Activated CD8-positive, alpha-beta T cell treated with anti-CD3 and anti-CD28 coated beads for 36 hours (primary cell): ENCODE measurements at regions not wholly inside any gene's neighbourhood (a gene's known extent, or its start where the extent isn't known, plus 50 kb on each side); places are given as distances from the start of the nearest gene placed in this dataset.

ENCODE experiments used
- ATAC-seq: fragments of 200-7000 bp; cut with Tn5 transposase; one replicate; pipeline ENCODE4 v1.10.0; 2021; ENCODE audit warnings: mild to moderate bottlenecking, moderate library complexity
- CTCF ChIA-PET: fragments of 350-600 bp; sonication (Branson Sonifier 250); formaldehyde crosslinking; loops from one replicate; lab custom pipeline; 2021; ENCODE audit warnings: antibody characterized with exemption; lab: Charles Lee
- POLR2A ChIA-PET: fragments of 350-600 bp; sonication (Branson Sonifier 250); formaldehyde crosslinking; loops from one replicate; lab custom pipeline; 2021; ENCODE audit warnings: antibody characterized with exemption; lab: Charles Lee
- DNase-seq: peaks from one replicate; pipeline ENCODE4 v3.0.0-alpha.2; 2020
- H3K27ac Mint-ChIP-seq: one replicate; pipeline ENCODE4 v1.8.0; 2021; ENCODE audit warnings: mild to moderate bottlenecking, mixed read lengths
- H3K27me3 Mint-ChIP-seq: one replicate; pipeline ENCODE4 v1.8.0; 2021; ENCODE audit warnings: mixed read lengths
- H3K36me3 Mint-ChIP-seq: one replicate; pipeline ENCODE4 v1.8.0; 2021; ENCODE audit warnings: low read depth, mixed read lengths
- H3K4me1 Mint-ChIP-seq: one replicate; pipeline ENCODE4 v1.8.0; 2021; ENCODE audit warnings: low read depth, mixed read lengths
- H3K4me3 Mint-ChIP-seq: one replicate; pipeline ENCODE4 v1.8.0; 2021; ENCODE audit warnings: mild to moderate bottlenecking, moderate library complexity, mixed read lengths
- H3K9me3 Mint-ChIP-seq: one replicate; pipeline ENCODE4 v1.8.0; 2021; ENCODE audit warnings: mixed read lengths
- CTCF ChIP-seq: fragments of 200-600 bp; IDR thresholded peaks from one replicate; pipeline ENCODE4 v1.8.0; 2022; ENCODE audit warnings: antibody characterized with exemption, mild to moderate bottlenecking
- intact Hi-C: fragments of 100-400 bp; cut with micrococcal nuclease; formaldehyde crosslinking; loops from one replicate; pipeline ENCODE4 v1.10.0; 2022

GRCh38 chr9:86669422-86669821 is 277.9 kb downstream of the GAS1 start:
- Mint-ChIP-seq H3K27me3 (peaks cover 7% of the 10 kb centered on the region), H3K4me1 (no peaks in the 10 kb centered on the region), H3K36me3 (no peaks in the 10 kb centered on the region), H3K27ac (no peak overlapping the region), H3K4me3 (no peak overlapping the region), H3K9me3 (peaks cover 6% of the 10 kb centered on the region)
- ChIA-PET POLR2A (no interaction called here), CTCF (no interaction called here)
- TF ChIP-seq CTCF, result no peak
- intact Hi-C loops, result no loop called here
- ATAC-seq (no peak), DNase-seq (no peak)

GRCh38 chr9:86668488-86668887 is 278.8 kb downstream of the GAS1 start:
- intact Hi-C loops, result no loop called here
- H3K27me3 Mint-ChIP-seq, result peaks cover 7% of the 10 kb centered on the region
- H3K9me3 Mint-ChIP-seq, result peaks cover 6% of the 10 kb centered on the region
- no peak for ATAC-seq
- H3K36me3 Mint-ChIP-seq, result no peaks in the 10 kb centered on the region
- no peak overlapping the region for H3K27ac Mint-ChIP-seq
- DNase-seq, result no peak
- POLR2A ChIA-PET, result no interaction called here
- no peak for TF ChIP-seq CTCF
- H3K4me1 Mint-ChIP-seq, result no peaks in the 10 kb centered on the region
- H3K4me3 Mint-ChIP-seq, result no peak overlapping the region
- CTCF ChIA-PET, result no interaction called here

- POLR2A ChIA-PET, result no interaction called here
- H3K4me3 Mint-ChIP-seq, result no peak overlapping the region
- DNase-seq (peak; percentile 9), ATAC-seq (no peak)
- H3K4me1 Mint-ChIP-seq, result no peaks in the 10 kb centered on the region
- H3K36me3 Mint-ChIP-seq, result no peaks in the 10 kb centered on the region
- CTCF ChIA-PET, result no interaction called here
- intact Hi-C loops, result no loop called here
- no peak overlapping the region for H3K27ac Mint-ChIP-seq
- H3K9me3 Mint-ChIP-seq, result peaks cover 6% of the 10 kb centered on the region
- H3K27me3 Mint-ChIP-seq, result peaks cover 7% of the 10 kb centered on the region
- TF ChIP-seq CTCF, result no peak
These were observed 280.0 kb downstream of the GAS1 start for GRCh38 chr9:86667307-86667706.

- H3K36me3 Mint-ChIP-seq, result no peaks in the 10 kb centered on the region
- DNase-seq, result no peak
- ChIA-PET CTCF (no interaction called here), POLR2A (interaction anchor here (0.6 kb wide), 1 partner anchor 425 kb away, joined by 3 read pairs; no protein-coding TSS in a partner anchor)
- peaks cover 2% of the 10 kb centered on the region for H3K9me3 Mint-ChIP-seq
- no peak overlapping the region for H3K4me3 Mint-ChIP-seq
- no peak for ATAC-seq
- H3K27ac Mint-ChIP-seq, result no peak overlapping the region
- H3K4me1 Mint-ChIP-seq, result peaks cover 2% of the 10 kb centered on the region
- peaks cover 7% of the 10 kb centered on the region for H3K27me3 Mint-ChIP-seq
- intact Hi-C loops, result no loop called here
- no peak for TF ChIP-seq CTCF
These were observed 281.9 kb downstream of the GAS1 start for GRCh38 chr9:86665416-86665815.

- peaks cover 7% of the 10 kb centered on the region for H3K4me1 Mint-ChIP-seq
- ATAC-seq, result no peak
- no peaks in the 10 kb centered on the region for H3K36me3 Mint-ChIP-seq
- no peak for DNase-seq
- no peak overlapping the region for H3K4me3 Mint-ChIP-seq
- intact Hi-C loops, result no loop called here
- H3K27ac Mint-ChIP-seq, result no peak overlapping the region
- H3K9me3 Mint-ChIP-seq, result no peaks in the 10 kb centered on the region
- ChIA-PET CTCF (no interaction called here), POLR2A (no interaction called here)
- peaks cover 7% of the 10 kb centered on the region for H3K27me3 Mint-ChIP-seq
- TF ChIP-seq CTCF, result no peak
These were observed 282.7 kb downstream of the GAS1 start for GRCh38 chr9:86664603-86665002.
